T-cell (primary cell): ENCODE measurements at regions not wholly inside any gene's neighbourhood (a gene's known extent, or its start where the extent isn't known, plus 50 kb on each side); places are given as distances from the start of the nearest gene placed in this dataset.
"Not testable (repeated sequence)": the region's sequence is repeated elsewhere in the genome, so short reads cannot be mapped to it uniquely, and the experiment has no call there.

ENCODE experiments used
- ATAC-seq, 4 experiments: fragments of 200-7000 bp in 3 of 4; fragments of 150-1000 bp in 1 of 4; cut with Tn5 transposase; replicated peaks in 1 of 4; 1 replicate in 3 of 4; 2 replicates in 1 of 4; pipeline ENCODE4 v1.10.0; 2021; ENCODE audit warnings: moderate library complexity in 3 of 4, mild to moderate bottlenecking in 2 of 4, moderate number of reproducible peaks in 1 of 4
- CTCF ChIA-PET, 2 donors: fragments of 300-600 bp; sonication (Branson Sonifier 250); formaldehyde crosslinking; loops; one replicate each; lab custom pipeline; 2022; ENCODE audit warnings: antibody characterized with exemption in 2 of 2; lab: Charles Lee
- POLR2A ChIA-PET, 2 donors: fragments of 300-600 bp; sonication (Branson Sonifier 250); formaldehyde crosslinking; loops; one replicate each; lab custom pipeline; 2022; ENCODE audit warnings: antibody characterized with exemption in 2 of 2; lab: Charles Lee
- DNase-seq, 35 experiments: peaks; one replicate each; pipeline versions ENCODE4 v3.0.0 to v3.0.0-alpha.2; 2013 to 2023
- H3K27ac ChIP-seq: one replicate; pipeline ENCODE4 v1.5.1; 2013; ENCODE audit warnings: low read length
- H3K27me3 ChIP-seq, 2 experiments: replicated peaks in 1 of 2; 1 replicate in 1 of 2; 2 replicates in 1 of 2; pipeline versions ENCODE4 v1.6.1 to v1.7.0; 2013; ENCODE audit warnings: low read length in 1 of 2, mixed read lengths in 1 of 2; ENCODE audit not compliant: control insufficient read depth in 2 of 2, insufficient read depth in 2 of 2; ENCODE audit errors: extremely low read depth in 1 of 2
- H3K36me3 ChIP-seq, 2 donors: 1 replicate in 1 of 2; 2 replicates in 1 of 2; pipeline versions ENCODE4 v1.6.1 to v1.7.0; 2013; ENCODE audit warnings: low read length in 1 of 2; ENCODE audit not compliant: control insufficient read depth in 2 of 2, insufficient read depth in 1 of 2; ENCODE audit errors: extremely low read depth in 1 of 2
- H3K4me1 ChIP-seq, 2 experiments: 1 replicate in 1 of 2; 2 replicates in 1 of 2; pipeline versions ENCODE4 v1.6.1 to v1.7.0; 2013; ENCODE audit warnings: low read length in 2 of 2, mixed read lengths in 1 of 2; ENCODE audit not compliant: insufficient read depth in 2 of 2, control insufficient read depth in 1 of 2; ENCODE audit errors: extremely low read depth in 1 of 2
- H3K4me3 ChIP-seq, 2 donors: 1 replicate in 1 of 2; 2 replicates in 1 of 2; pipeline versions ENCODE4 v1.5.1 to v1.7.0; 2013; ENCODE audit warnings: mild to moderate bottlenecking in 2 of 2, low read length in 1 of 2, moderate library complexity in 1 of 2; ENCODE audit not compliant: control insufficient read depth in 1 of 2; ENCODE audit errors: extremely low read depth in 1 of 2
- H3K9me3 ChIP-seq: 2 replicates; pipeline ENCODE4 v1.7.0; 2013
- H3K27ac Mint-ChIP-seq, 2 donors: one replicate each; pipeline ENCODE4 v1.8.0; 2020 to 2021; ENCODE audit warnings: mild to moderate bottlenecking in 2 of 2, mixed read lengths in 2 of 2
- H3K27me3 Mint-ChIP-seq, 2 donors: one replicate each; pipeline ENCODE4 v1.8.0; 2021 to 2022; ENCODE audit warnings: mixed read lengths in 2 of 2
- H3K36me3 Mint-ChIP-seq: one replicate; pipeline ENCODE4 v1.8.0; 2021; ENCODE audit warnings: mixed read lengths
- H3K4me1 Mint-ChIP-seq, 3 donors: one replicate each; pipeline ENCODE4 v1.8.0; 2020 to 2022; ENCODE audit warnings: mixed read lengths in 3 of 3, mild to moderate bottlenecking in 1 of 3
- H3K4me3 Mint-ChIP-seq, 3 donors: one replicate each; pipeline ENCODE4 v1.8.0; 2020 to 2022; ENCODE audit warnings: mild to moderate bottlenecking in 3 of 3, mixed read lengths in 3 of 3, moderate library complexity in 3 of 3
- H3K9me3 Mint-ChIP-seq, 3 donors: one replicate each; pipeline ENCODE4 v1.8.0; 2020 to 2022; ENCODE audit warnings: mixed read lengths in 3 of 3
- WGBS: methylation state at CpG from one replicate; pipeline ENCODE4 v1.1.5; 2013; ENCODE audit warnings: missing lambda C conversion rate; ENCODE audit not compliant: insufficient coverage; 5-methylcytosine and 5-hydroxymethylcytosine counted together

GRCh38 chr20:29309481-29309880, 1948.0 kb upstream of the DEFB115 start:
- H3K27me3 ChIP-seq, ATAC-seq, CTCF ChIA-PET, POLR2A ChIA-PET, H3K4me1 ChIP-seq, H3K36me3 ChIP-seq, H3K27ac ChIP-seq, DNase-seq, H3K27ac Mint-ChIP-seq, H3K4me3 Mint-ChIP-seq, H3K36me3 Mint-ChIP-seq, H3K4me3 ChIP-seq, H3K27me3 Mint-ChIP-seq, H3K9me3 ChIP-seq: not testable (repeated sequence)
- Mint-ChIP-seq H3K4me1 (peaks cover 0 to 33% (median 33%) of the 10 kb centered on the region in 3 donors), H3K9me3 (peaks cover 42 to 43% (median 42%) of the 10 kb centered on the region in 3 donors)
- 93% methylated on average over 13 of the region's 17 CpGs for WGBS

- H3K36me3 Mint-ChIP-seq, H3K36me3 ChIP-seq, ATAC-seq, H3K27ac ChIP-seq, CTCF ChIA-PET, H3K27ac Mint-ChIP-seq, DNase-seq, H3K9me3 ChIP-seq, H3K27me3 ChIP-seq, H3K4me3 ChIP-seq, H3K4me1 ChIP-seq, H3K4me3 Mint-ChIP-seq, H3K27me3 Mint-ChIP-seq, POLR2A ChIA-PET: not testable (repeated sequence)
- no CpG with 5 or more reads among the region's 16 CpGs for whole genome bisulfite sequencing
- peaks cover 30 to 33% (median 32%) of the 10 kb centered on the region in 3 donors for H3K9me3 Mint-ChIP-seq
- peaks cover 0 to 19% (median 18%) of the 10 kb centered on the region in 3 donors for H3K4me1 Mint-ChIP-seq
These were observed 1946.4 kb upstream of the DEFB115 start for GRCh38 chr20:29311046-29311445.

- H3K4me1 ChIP-seq, H3K4me3 Mint-ChIP-seq, H3K9me3 ChIP-seq, H3K27me3 Mint-ChIP-seq, H3K4me3 ChIP-seq, H3K27ac Mint-ChIP-seq, H3K27me3 ChIP-seq, POLR2A ChIA-PET, H3K27ac ChIP-seq, H3K36me3 Mint-ChIP-seq, DNase-seq, ATAC-seq, H3K36me3 ChIP-seq, CTCF ChIA-PET: not testable (repeated sequence)
- Mint-ChIP-seq H3K4me1 (peaks cover 0 to 16% (median 12%) of the 10 kb centered on the region in 3 donors), H3K9me3 (peaks cover 28 to 35% (median 28%) of the 10 kb centered on the region in 3 donors)
- WGBS, result 34% methylated on average over 2 of the region's 8 CpGs
These were observed 1944.8 kb upstream of the DEFB115 start for GRCh38 chr20:29312679-29313078.

GRCh38 chr20:29313481-29313880, 1944.0 kb upstream of the DEFB115 start:
- H3K4me3 ChIP-seq, result no peak overlapping the region
- H3K27me3 ChIP-seq, result no peaks in the 10 kb centered on the region
- WGBS, result 92% methylated on average over 8 of the region's 18 CpGs
- ChIA-PET POLR2A (no interaction called here), CTCF (no interaction called here)
- H3K36me3 ChIP-seq, result no peaks in the 10 kb centered on the region
- peaks cover 22 to 30% (median 23%) of the 10 kb centered on the region in 3 donors for H3K9me3 Mint-ChIP-seq
- no peak overlapping the region for H3K27ac Mint-ChIP-seq
- H3K27me3 Mint-ChIP-seq, result no peaks in the 10 kb centered on the region
- H3K4me1 ChIP-seq, result no peaks in the 10 kb centered on the region
- DNase-seq (no peak), ATAC-seq (no peak)
- H3K27ac ChIP-seq, result no peak overlapping the region
- H3K4me1 Mint-ChIP-seq, result peaks cover 0 to 8% (median 5%) of the 10 kb centered on the region in 3 donors
- H3K36me3 Mint-ChIP-seq, result no peaks in the 10 kb centered on the region
- no peaks in the 10 kb centered on the region for H3K9me3 ChIP-seq
- H3K4me3 Mint-ChIP-seq, result no peak overlapping the region

GRCh38 chr20:29314294-29314693, 1943.2 kb upstream of the DEFB115 start:
- H3K9me3 Mint-ChIP-seq, result peaks cover 15 to 34% (median 21%) of the 10 kb centered on the region in 3 donors
- no peaks in the 10 kb centered on the region for H3K9me3 ChIP-seq
- no peak for DNase-seq
- no peaks in the 10 kb centered on the region for H3K36me3 Mint-ChIP-seq
- ChIA-PET CTCF (no interaction called here), POLR2A (no interaction called here)
- no peak overlapping the region for H3K27ac ChIP-seq
- peaks cover 0 to under 1% of the 10 kb centered on the region in 2 experiments for H3K4me1 ChIP-seq
- no peak overlapping the region for H3K4me3 ChIP-seq
- H3K27me3 ChIP-seq, result peaks cover 0 to 3% of the 10 kb centered on the region in 2 experiments
- no peak overlapping the region for H3K4me3 Mint-ChIP-seq
- no peaks in the 10 kb centered on the region for H3K36me3 ChIP-seq
- H3K27ac Mint-ChIP-seq, result no peak overlapping the region
- H3K27me3 Mint-ChIP-seq, result no peaks in the 10 kb centered on the region
- H3K4me1 Mint-ChIP-seq, result peaks cover 0 to under 1% (median 0%) of the 10 kb centered on the region in 3 donors
- WGBS, result 83% methylated on average over 1 of the region's 6 CpGs
- ATAC-seq, result no peak

- WGBS, result 66% methylated on average over 35 of the region's 37 CpGs
- Histone ChIP-seq H3K9me3 (no peaks in the 10 kb centered on the region), H3K4me1 (peaks cover 0 to 11% of the 10 kb centered on the region in 2 experiments), H3K27me3 (peaks cover 0 to 11% of the 10 kb centered on the region in 2 experiments), H3K36me3 (no peaks in the 10 kb centered on the region), H3K27ac (no peak overlapping the region), H3K4me3 (no peak overlapping the region)
- H3K27me3 Mint-ChIP-seq, result peaks cover 0 to 2% of the 10 kb centered on the region in 2 donors
- POLR2A ChIA-PET, result no interaction called here
- H3K4me1 Mint-ChIP-seq, result peaks cover 0 to 3% (median 0%) of the 10 kb centered on the region in 3 donors
- CTCF ChIA-PET, result interaction anchor here in 1 of 2 donors (0.6 kb wide), 1 partner anchor 149 kb away, joined by 3 read pairs; no protein-coding TSS in a partner anchor
- H3K9me3 Mint-ChIP-seq, result peaks cover 8 to 24% (median 11%) of the 10 kb centered on the region in 3 donors
- no peak for ATAC-seq
- H3K4me3 Mint-ChIP-seq, result no peak overlapping the region
- DNase-seq, result no peak
- H3K36me3 Mint-ChIP-seq, result no peaks in the 10 kb centered on the region
- H3K27ac Mint-ChIP-seq, result no peak overlapping the region
These were observed 1938.5 kb upstream of the DEFB115 start for GRCh38 chr20:29318871-29319461.
